Activated T-helper 1 cell treated with Interleukin-2 at 50 U/mL for 16 hours (primary cell): ENCODE measurements at regions not wholly inside any gene's neighbourhood (a gene's known extent, or its start where the extent isn't known, plus 50 kb on each side); places are given as distances from the start of the nearest gene placed in this dataset.

Experiments
- DNase-seq: peaks from one replicate; pipeline ENCODE4 v3.0.0-alpha.2; 2020; ENCODE audit warnings: low read depth

- DNase-seq = no peak
Measured at GRCh38 chr10:90326498-90327267, 531.2 kb downstream of the HTR7 start.

DNA sequence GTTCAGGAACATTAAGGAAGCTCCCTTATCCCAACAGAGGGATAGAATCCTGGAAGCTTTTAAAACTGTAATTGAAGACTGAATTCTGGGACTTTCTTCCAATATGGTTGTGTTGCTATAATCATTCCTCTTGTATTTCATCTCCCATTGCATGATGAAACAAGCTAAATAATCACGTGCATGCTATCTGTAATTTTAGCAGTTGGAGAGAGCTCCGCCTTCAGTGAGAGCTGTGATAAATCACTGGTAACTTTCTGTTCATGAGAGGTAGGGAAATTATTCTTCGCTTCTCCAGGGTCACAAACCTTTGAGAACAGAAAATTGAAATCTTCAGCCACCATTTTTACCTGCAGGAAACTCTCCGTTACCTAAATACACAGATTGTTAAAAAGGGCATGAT is 530.2 kb downstream of the HTR7 start:
- DNase-seq = no peak

DNA sequence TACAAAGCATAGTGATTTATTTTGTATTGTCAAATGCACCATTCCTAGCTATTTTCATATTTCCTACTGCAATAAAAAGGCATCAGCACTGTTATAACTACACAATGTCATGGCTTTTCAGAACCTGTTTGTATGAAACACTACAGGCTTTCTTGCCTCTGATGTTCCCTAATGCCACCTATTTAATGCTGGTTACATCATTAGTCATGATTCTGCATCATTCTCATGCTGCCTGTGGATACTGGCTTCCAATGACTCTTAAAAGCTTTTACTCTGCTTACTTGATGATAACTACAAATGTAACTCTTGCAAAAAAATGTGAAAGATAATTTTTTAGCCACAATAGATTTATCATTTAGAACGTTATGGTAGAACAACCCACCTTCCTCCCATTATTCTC is 529.4 kb downstream of the HTR7 start:
- DNase-seq = no peak

GRCh38 chr10:90328896-90329295 is 528.9 kb downstream of the HTR7 start:
- DNase-seq = no peak

- no peak for DNase-seq
Measured at GRCh38 chr10:90337316-90337715, 520.5 kb downstream of the HTR7 start.

- DNase-seq = no peak
Measured at GRCh38 chr10:90342480-90342879, 515.4 kb downstream of the HTR7 start.

DNA sequence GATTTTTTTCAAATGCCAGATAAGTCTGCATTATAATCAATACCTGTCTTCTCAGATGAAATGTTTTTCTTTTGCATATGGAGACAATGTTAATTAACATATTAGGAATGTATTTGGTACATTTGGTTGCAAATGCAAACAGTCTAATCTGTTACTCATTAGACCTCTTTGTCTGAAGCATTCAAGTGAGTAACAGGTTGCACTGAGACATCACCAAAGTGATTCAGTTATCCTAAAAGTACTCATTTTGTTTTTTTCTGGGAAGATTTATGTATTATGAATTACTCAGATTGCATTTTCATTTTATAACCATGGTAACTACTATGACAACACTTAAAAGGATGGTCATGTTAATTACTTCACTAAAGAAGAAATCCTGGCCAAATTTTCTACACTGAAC is 513.6 kb downstream of the HTR7 start:
- DNase-seq = no peak

GRCh38 chr10:90347239-90347638 is 510.6 kb downstream of the HTR7 start:
- no peak for DNase-seq

DNA sequence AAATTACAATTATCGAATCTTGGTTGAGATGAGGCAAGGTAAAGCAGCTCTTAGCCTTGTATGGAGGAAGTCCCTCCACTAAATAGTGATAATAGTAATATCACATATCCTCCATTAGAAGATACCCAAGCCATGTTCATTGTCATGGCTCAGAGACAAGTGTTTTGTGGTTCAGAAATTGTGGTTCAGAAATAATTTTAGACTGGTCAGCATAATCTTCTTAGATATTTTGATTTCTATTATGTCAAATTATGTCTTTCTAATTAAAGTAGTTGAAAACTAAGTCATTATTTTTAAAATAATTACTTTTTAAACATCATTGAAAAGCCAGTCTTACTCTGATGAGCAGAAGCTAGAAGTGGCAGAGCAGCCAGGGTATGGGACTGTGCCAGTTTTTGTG is 507.7 kb downstream of the HTR7 start:
- no peak for DNase-seq

GRCh38 chr10:90352288-90352687 is 505.6 kb downstream of the HTR7 start:
- no peak for DNase-seq

DNA sequence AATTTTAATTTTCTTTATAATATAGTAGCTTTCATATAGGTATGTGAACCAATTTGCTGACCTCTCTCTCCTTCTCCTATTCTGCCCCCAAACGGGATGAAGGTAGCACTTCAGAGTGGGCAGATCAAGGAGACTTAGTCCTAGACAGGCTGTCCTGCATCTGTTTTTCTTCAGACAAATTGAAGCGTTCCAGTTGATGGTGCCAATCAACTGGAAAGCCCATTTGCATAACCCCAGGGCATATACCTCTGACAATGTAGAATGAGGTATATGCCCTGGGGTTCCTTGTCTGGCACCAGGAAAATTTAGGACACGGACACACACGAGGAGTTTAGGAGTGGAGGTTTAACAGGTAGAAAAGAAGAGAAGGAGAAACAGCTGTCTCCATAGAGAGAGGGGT is 502.9 kb downstream of the HTR7 start:
- DNase-seq = no peak

- no peak for DNase-seq
Measured at GRCh38 chr10:90363799-90364483, 493.9 kb downstream of the HTR7 start.

GRCh38 chr10:90372451-90372850 is 485.4 kb downstream of the HTR7 start:
- no peak for DNase-seq

- DNase-seq = no peak
Measured at GRCh38 chr10:90373911-90374310, 483.9 kb downstream of the HTR7 start.

DNA sequence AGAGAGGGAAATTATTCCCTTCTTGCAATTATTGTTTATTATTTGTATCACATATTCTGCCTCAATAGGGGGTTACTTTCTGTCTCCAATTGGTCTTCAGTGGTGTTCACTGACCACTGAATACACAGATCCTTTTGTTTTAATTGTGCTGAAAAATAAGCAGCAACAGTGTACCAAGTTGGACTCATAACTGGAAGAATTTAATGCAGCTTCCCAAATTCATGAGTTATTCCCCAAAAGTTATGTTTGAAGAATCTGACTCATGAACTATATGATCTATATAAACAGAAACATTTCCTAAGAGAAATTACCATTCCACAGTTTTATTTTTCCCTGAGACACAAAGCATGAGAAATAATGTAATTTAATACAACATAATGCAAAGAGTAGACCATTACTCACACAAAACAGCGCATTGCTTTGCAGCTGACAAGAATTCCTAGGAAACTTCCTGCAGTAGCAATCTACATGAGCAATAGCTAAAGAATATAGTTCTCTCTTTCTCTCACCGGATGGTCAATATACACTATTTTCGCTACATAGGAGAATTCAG is 479.2 kb downstream of the HTR7 start:
- DNase-seq = no peak

- no peak for DNase-seq
Measured at GRCh38 chr10:90381468-90381867, 476.4 kb downstream of the HTR7 start.

GRCh38 chr10:90389876-90390275 is 468.0 kb downstream of the HTR7 start:
- DNase-seq = no peak

- DNase-seq = no peak
Measured at GRCh38 chr10:90394311-90394710, 463.5 kb downstream of the HTR7 start.

- DNase-seq = no peak
Measured at GRCh38 chr10:90396721-90397120, 461.1 kb downstream of the HTR7 start.

- no peak for DNase-seq
Measured at GRCh38 chr10:90398566-90398965, 459.3 kb downstream of the HTR7 start.

DNA sequence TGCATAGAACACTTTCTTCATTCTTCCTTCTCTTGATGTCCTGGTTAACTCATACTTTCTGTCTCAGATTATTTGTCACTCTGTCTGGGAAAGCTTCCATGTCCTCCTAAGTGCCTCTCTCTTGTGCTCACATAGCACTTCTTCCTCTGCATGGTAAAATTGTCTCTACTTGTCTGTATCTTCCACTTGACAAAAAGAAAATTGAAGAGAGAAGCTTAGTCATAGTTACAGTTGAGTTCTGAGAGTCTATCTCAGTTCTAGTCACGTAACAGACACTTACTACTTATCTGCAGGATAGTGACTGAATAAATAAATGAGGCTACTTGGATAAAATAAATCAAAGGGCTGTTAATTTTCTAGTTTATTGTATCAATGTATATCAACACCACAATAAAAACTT is 458.1 kb downstream of the HTR7 start:
- DNase-seq = no peak

- DNase-seq = no peak
Measured at GRCh38 chr10:90403211-90404000, 454.4 kb downstream of the HTR7 start.

DNA sequence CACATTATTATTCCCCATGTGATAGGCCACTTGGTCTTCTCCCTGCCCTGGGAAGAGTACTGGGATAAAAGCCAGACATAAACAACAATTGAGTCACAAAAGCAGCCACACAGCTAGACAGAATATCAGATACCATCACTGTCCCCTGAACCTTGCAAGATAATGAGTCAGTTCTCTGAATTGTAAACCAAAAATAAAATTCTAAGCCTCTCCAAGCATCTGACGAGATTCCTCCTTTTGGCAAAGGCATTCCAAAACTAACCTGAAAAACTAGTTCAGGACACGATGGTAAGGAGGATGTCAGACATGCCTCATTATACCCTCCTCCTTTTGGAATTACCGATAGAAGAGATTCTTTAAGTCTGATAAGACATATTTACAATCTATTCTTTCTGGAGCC is 450.7 kb downstream of the HTR7 start:
- DNase-seq = no peak
